Mesenchymal stem cell (in vitro differentiated cells and primary cell): ENCODE measurements at regions not wholly inside any gene's neighbourhood (a gene's known extent, or its start where the extent isn't known, plus 50 kb on each side); places are given as distances from the start of the nearest gene placed in this dataset.
A peak's percentile ranks its signal among the peaks of the same experiment; 100 is the strongest.

Experiments
- DNase-seq: peaks from one replicate; pipeline ENCODE4 v3.0.0-alpha.2; 2013
- H2AFZ ChIP-seq: one replicate; pipeline ENCODE4 v1.6.1; 2013; ENCODE audit warnings: low read depth, mild to moderate bottlenecking, control low read depth, inconsistent platforms, low read length, moderate library complexity
- H2AK5ac ChIP-seq: 2 replicates; pipeline ENCODE4 v1.6.1; 2013; ENCODE audit warnings: low read length, moderate library complexity, mild to moderate bottlenecking, inconsistent platforms; ENCODE audit not compliant: severe bottlenecking
- H2BK120ac ChIP-seq: one replicate; pipeline ENCODE4 v1.6.1; 2013; ENCODE audit warnings: low read depth, mild to moderate bottlenecking, inconsistent platforms, low read length, moderate library complexity
- H2BK12ac ChIP-seq, 2 experiments: one replicate each; pipeline ENCODE4 v1.6.1; 2013; ENCODE audit warnings: inconsistent platforms in 2 of 2, low read length in 2 of 2, mild to moderate bottlenecking in 2 of 2, moderate library complexity in 2 of 2, control low read depth in 1 of 2
- H2BK15ac ChIP-seq: one replicate; pipeline ENCODE4 v1.6.1; 2013; ENCODE audit warnings: mild to moderate bottlenecking, low read depth, inconsistent platforms; ENCODE audit not compliant: poor library complexity, severe bottlenecking
- H2BK5ac ChIP-seq: 2 replicates; pipeline ENCODE4 v1.6.1; 2013; ENCODE audit warnings: low read depth, mild to moderate bottlenecking, low read length, control low read depth, inconsistent platforms; ENCODE audit not compliant: poor library complexity, severe bottlenecking
- H3K14ac ChIP-seq, 2 experiments: one replicate each; pipeline ENCODE4 v1.6.1; 2013; ENCODE audit warnings: inconsistent platforms in 2 of 2, low read length in 2 of 2, control low read depth in 1 of 2, mild to moderate bottlenecking in 1 of 2, moderate library complexity in 1 of 2
- H3K18ac ChIP-seq, 2 experiments: one replicate each; pipeline ENCODE4 v1.6.1; 2013; ENCODE audit warnings: inconsistent platforms in 2 of 2, low read length in 2 of 2, control low read depth in 1 of 2, low read depth in 1 of 2, mild to moderate bottlenecking in 1 of 2
- H3K23ac ChIP-seq, 2 experiments: one replicate each; pipeline ENCODE4 v1.6.1; 2013; ENCODE audit warnings: inconsistent platforms in 2 of 2, low read length in 2 of 2, mild to moderate bottlenecking in 2 of 2, moderate library complexity in 2 of 2, control low read depth in 1 of 2
- H3K27ac ChIP-seq: 2 replicates; pipeline ENCODE4 v1.5.1; 2013; ENCODE audit warnings: mild to moderate bottlenecking, moderate library complexity, low read length, control low read depth, inconsistent platforms; ENCODE audit not compliant: poor library complexity, severe bottlenecking
- H3K27me3 ChIP-seq, 2 experiments: 2 replicates each; pipeline versions ENCODE4 v1.6.1 to v1.7.0; 2013; ENCODE audit warnings: low read length in 2 of 2, mild to moderate bottlenecking in 2 of 2, moderate library complexity in 2 of 2, control low read depth in 1 of 2, inconsistent platforms in 1 of 2; ENCODE audit not compliant: control insufficient read depth in 1 of 2, insufficient read depth in 1 of 2
- H3K36me3 ChIP-seq, 2 experiments: 2 replicates each; pipeline versions ENCODE4 v1.6.1 to v1.7.0; 2013; ENCODE audit warnings: low read length in 2 of 2, control low read depth in 1 of 2, inconsistent platforms in 1 of 2, low read depth in 1 of 2, mild to moderate bottlenecking in 1 of 2; ENCODE audit not compliant: insufficient read depth in 2 of 2, control insufficient read depth in 1 of 2
- H3K4ac ChIP-seq, 2 experiments: one replicate each; pipeline ENCODE4 v1.6.1; 2013; ENCODE audit warnings: inconsistent platforms in 2 of 2, low read length in 2 of 2, mild to moderate bottlenecking in 2 of 2, moderate library complexity in 2 of 2, control low read depth in 1 of 2, low read depth in 1 of 2
- H3K4me1 ChIP-seq: 2 replicates; pipeline ENCODE4 v1.6.1; 2013; ENCODE audit warnings: low read depth, low read length, control low read depth; ENCODE audit not compliant: control insufficient read depth, insufficient read depth
- H3K4me2 ChIP-seq: 2 replicates; pipeline ENCODE4 v1.6.1; 2013; ENCODE audit warnings: low read length, mild to moderate bottlenecking, inconsistent platforms; ENCODE audit not compliant: poor library complexity, severe bottlenecking
- H3K4me3 ChIP-seq, 2 experiments: 2 replicates each; pipeline versions ENCODE4 v1.5.1 to v1.7.0; 2013; ENCODE audit warnings: low read length in 2 of 2, mild to moderate bottlenecking in 2 of 2, control low read depth in 1 of 2, low read depth in 1 of 2; ENCODE audit not compliant: insufficient read depth in 1 of 2
- H3K79me1 ChIP-seq: replicated peaks from 2 replicates; pipeline ENCODE4 v1.6.1; 2013; ENCODE audit warnings: mild to moderate bottlenecking, control low read depth, low read length, inconsistent platforms; ENCODE audit not compliant: poor library complexity, severe bottlenecking
- H3K9ac ChIP-seq: 2 replicates; pipeline ENCODE4 v1.7.0; 2013; ENCODE audit warnings: mild to moderate bottlenecking, low read length, moderate library complexity
- H3K9me3 ChIP-seq: 2 replicates; pipeline ENCODE4 v1.7.0; 2013; ENCODE audit warnings: mild to moderate bottlenecking, low read length; ENCODE audit not compliant: control insufficient read depth
- H4K8ac ChIP-seq: one replicate; pipeline ENCODE4 v1.6.1; 2013; ENCODE audit warnings: inconsistent platforms, mild to moderate bottlenecking, low read length, moderate library complexity
- H4K91ac ChIP-seq: one replicate; pipeline ENCODE4 v1.6.1; 2013; ENCODE audit warnings: mild to moderate bottlenecking, low read length, inconsistent platforms
- WGBS: methylation state at CpG from one replicate; pipeline ENCODE4 v1.1.7; 2013; ENCODE audit warnings: mixed read lengths; 5-methylcytosine and 5-hydroxymethylcytosine counted together

DNA sequence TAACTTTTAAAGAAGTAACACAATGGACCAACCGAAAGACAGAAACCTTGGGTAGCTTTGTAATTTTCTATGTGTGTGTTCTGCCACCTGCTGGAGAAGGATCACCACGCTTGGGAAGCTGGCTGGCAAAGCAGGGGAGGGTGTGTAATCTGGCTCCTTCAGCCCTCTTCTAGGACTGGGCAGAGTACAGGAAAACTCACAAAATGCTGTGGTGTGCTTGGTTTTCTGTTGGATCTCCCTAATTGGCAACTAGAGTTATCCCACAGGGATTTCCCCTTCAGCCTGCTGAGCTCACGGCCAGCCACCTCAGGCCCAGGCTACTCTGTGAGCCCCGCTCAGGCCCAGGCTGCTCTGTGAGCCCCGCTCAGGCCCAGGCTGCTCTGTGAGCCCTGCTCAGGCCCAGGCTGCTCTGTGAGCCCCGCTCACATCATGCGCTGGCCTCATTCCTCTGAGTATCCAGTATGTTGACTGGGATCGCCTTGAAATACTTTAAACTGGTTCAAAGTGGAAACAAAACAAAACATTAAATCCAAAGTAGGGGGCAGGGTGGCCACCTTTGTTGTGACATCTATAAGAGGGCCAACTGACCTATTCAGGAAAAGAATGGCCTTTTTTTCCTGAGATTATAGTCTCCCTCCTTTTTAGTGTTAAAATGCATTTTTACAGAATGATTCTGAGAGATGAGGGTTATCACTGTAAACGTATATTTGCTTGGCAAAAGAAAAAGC, 52.0 kb upstream of the RNU6-8 start:
- Histone ChIP-seq H2BK5ac (no peak overlapping the region), H3K27me3 (no peaks in the 10 kb centered on the region), H4K91ac (peak overlapping the region; percentile 94), H3K9me3 (no peaks in the 10 kb centered on the region), H2AK5ac (no peak overlapping the region), H3K79me1 (no peaks in the 10 kb centered on the region), H4K8ac (peak overlapping the region; percentile 98), H2BK12ac (peak overlapping the region; percentile 77 to 87), H3K14ac (no peak overlapping the region), H2BK120ac (peak overlapping the region; percentile 61), H3K23ac (no peak overlapping the region), H3K36me3 (no peaks in the 10 kb centered on the region), H3K4ac (peak overlapping the region in 1 of 2 experiments; percentile 69), H3K4me1 (peaks cover 3% of the 10 kb centered on the region), H3K18ac (peak overlapping the region; percentile 4 to 89), H3K9ac (peak overlapping the region; percentile 62), H3K27ac (no peak overlapping the region), H2BK15ac (no peak overlapping the region), H3K4me3 (no peak overlapping the region), H3K4me2 (no peak overlapping the region), H2AFZ (peak overlapping the region; percentile 60)
- 47% methylated on average over 6 of the region's 9 CpGs for WGBS
- peak; percentile 75 for DNase-seq

DNA sequence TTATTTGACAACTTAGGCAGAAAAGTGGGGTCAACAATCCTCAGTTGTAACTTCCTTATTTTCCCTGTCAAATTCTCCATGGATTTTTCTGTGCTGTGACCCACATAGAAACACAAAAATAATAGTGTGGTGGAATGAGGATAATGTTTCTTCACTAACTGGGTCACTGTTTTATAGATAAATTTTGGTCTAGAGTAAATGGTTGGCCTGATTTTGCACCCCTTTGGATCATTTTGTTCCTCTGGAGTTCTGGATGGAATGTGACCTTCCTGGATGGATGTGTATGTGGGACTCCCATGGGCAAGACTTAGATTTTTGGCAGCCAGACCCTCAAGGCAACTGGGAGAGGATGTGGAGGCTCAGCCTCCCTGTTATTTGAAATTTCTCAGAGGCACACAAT, 52.7 kb upstream of the RNU6-8 start:
- peak overlapping the region; percentile 62 for H3K9ac ChIP-seq
- H4K8ac ChIP-seq, result no peak overlapping the region
- H3K4me3 ChIP-seq, result no peak overlapping the region
- no peak overlapping the region for H3K23ac ChIP-seq
- H3K9me3 ChIP-seq, result no peaks in the 10 kb centered on the region
- no peak overlapping the region for H3K4me2 ChIP-seq
- no peak for DNase-seq
- H2AK5ac ChIP-seq, result no peak overlapping the region
- H3K4me1 ChIP-seq, result peaks cover 3% of the 10 kb centered on the region
- H3K27me3 ChIP-seq, result no peaks in the 10 kb centered on the region
- H3K79me1 ChIP-seq, result no peaks in the 10 kb centered on the region
- H2AFZ ChIP-seq, result no peak overlapping the region
- no peak overlapping the region for H3K4ac ChIP-seq
- no peak overlapping the region for H3K14ac ChIP-seq
- H3K18ac ChIP-seq, result no peak overlapping the region
- no peak overlapping the region for H2BK120ac ChIP-seq
- no peak overlapping the region for H2BK12ac ChIP-seq
- no peak overlapping the region for H2BK15ac ChIP-seq
- H4K91ac ChIP-seq, result no peak overlapping the region
- no peak overlapping the region for H3K27ac ChIP-seq
- no peak overlapping the region for H2BK5ac ChIP-seq
- H3K36me3 ChIP-seq, result no peaks in the 10 kb centered on the region

DNA sequence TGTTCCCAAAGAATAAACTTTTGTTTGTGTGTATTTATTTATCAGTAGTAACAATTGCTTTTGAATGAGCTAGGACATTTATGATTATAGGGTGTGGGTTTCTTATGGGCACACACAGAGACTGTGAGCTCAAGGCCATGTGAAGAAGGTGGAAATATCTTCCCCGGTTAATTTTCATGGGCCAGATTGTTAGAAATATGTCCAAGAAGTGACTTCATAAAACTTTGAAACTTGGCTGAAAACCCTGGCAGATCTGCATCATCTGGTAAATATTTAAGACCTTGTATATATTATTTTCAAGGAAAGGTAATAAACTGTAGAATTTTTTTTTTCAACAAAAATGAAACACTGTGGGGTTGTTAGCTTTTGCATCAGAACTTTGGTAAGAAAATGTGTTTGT, 53.5 kb upstream of the RNU6-8 start:
- no peaks in the 10 kb centered on the region for H3K36me3 ChIP-seq
- DNase-seq, result no peak
- H3K4ac ChIP-seq, result no peak overlapping the region
- H3K18ac ChIP-seq, result no peak overlapping the region
- H4K91ac ChIP-seq, result no peak overlapping the region
- no peak overlapping the region for H2BK15ac ChIP-seq
- no peak overlapping the region for H3K14ac ChIP-seq
- H2BK12ac ChIP-seq, result no peak overlapping the region
- H3K27me3 ChIP-seq, result peaks cover 0 to 5% of the 10 kb centered on the region in 2 experiments
- peaks cover 3% of the 10 kb centered on the region for H3K4me1 ChIP-seq
- WGBS, result 100% methylated on average over 1 of the region's 1 CpG
- H3K23ac ChIP-seq, result no peak overlapping the region
- H3K9me3 ChIP-seq, result no peaks in the 10 kb centered on the region
- H2BK120ac ChIP-seq, result no peak overlapping the region
- H2BK5ac ChIP-seq, result no peak overlapping the region
- no peak overlapping the region for H3K27ac ChIP-seq
- no peak overlapping the region for H3K9ac ChIP-seq
- H3K4me2 ChIP-seq, result no peak overlapping the region
- no peaks in the 10 kb centered on the region for H3K79me1 ChIP-seq
- no peak overlapping the region for H3K4me3 ChIP-seq
- no peak overlapping the region for H4K8ac ChIP-seq
- H2AK5ac ChIP-seq, result no peak overlapping the region
- H2AFZ ChIP-seq, result no peak overlapping the region

DNA sequence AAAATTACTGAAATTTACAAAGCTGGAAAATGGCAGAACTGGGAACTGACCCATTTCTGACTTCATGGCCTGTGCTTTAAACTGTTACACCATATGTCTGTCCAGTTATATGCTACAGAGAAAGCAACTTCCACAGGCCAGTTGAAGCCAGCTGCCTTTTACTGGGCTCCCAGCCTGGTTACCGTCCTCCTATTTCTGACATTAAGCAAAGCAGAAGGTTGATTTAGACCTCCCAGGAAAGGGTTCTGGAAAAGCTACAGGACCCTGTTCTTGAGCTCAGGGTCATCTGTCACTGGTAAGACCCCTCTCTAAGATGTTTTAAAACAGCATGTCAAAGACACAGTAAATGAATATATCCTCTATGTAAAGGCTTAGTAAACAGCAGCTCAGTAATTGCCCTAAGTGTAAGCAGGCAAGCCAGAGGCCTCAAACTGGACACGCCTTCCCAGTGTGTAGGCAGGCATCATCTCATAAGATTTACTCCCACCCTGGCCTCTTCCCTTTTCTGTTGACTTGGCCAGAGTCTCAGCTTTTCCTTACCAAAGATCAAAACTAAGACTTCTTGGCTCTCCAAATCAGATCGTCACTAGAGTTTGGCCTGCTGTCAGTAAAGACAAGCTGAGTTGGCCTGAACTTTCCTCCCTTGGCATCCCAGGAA, 55.4 kb upstream of the RNU6-8 start:
- H3K9me3 ChIP-seq, result peaks cover 10% of the 10 kb centered on the region
- H2BK12ac ChIP-seq, result peak overlapping the region; percentile 25 to 29
- no peak overlapping the region for H2BK120ac ChIP-seq
- H4K8ac ChIP-seq, result peak overlapping the region; percentile 36
- no peaks in the 10 kb centered on the region for H3K79me1 ChIP-seq
- no peak overlapping the region for H4K91ac ChIP-seq
- no peak overlapping the region for H3K9ac ChIP-seq
- H3K27ac ChIP-seq, result no peak overlapping the region
- no peak overlapping the region for H3K14ac ChIP-seq
- H3K18ac ChIP-seq, result peak overlapping the region; percentile 18 to 67
- no peak overlapping the region for H2BK15ac ChIP-seq
- H2AFZ ChIP-seq, result no peak overlapping the region
- no peak overlapping the region for H3K23ac ChIP-seq
- H3K4me1 ChIP-seq, result peaks cover 3% of the 10 kb centered on the region
- DNase-seq, result peak; percentile 21
- H3K4me2 ChIP-seq, result no peak overlapping the region
- H3K36me3 ChIP-seq, result peaks cover 0 to 2% of the 10 kb centered on the region in 2 experiments
- no peak overlapping the region for H3K4ac ChIP-seq
- no peak overlapping the region for H2BK5ac ChIP-seq
- 50% methylated on average over 3 of the region's 3 CpGs for WGBS
- H3K27me3 ChIP-seq, result peaks cover 0 to 8% of the 10 kb centered on the region in 2 experiments
- H2AK5ac ChIP-seq, result no peak overlapping the region
- no peak overlapping the region for H3K4me3 ChIP-seq
